Lung microvascular endothelial cell (primary cell): ENCODE measurements at regions not wholly inside any gene's neighbourhood (a gene's known extent, or its start where the extent isn't known, plus 50 kb on each side); places are given as distances from the start of the nearest gene placed in this dataset.

ENCODE experiments used
- DNase-seq, 2 donors: peaks; one replicate each; pipeline versions ENCODE4 v3.0.0 to v3.0.0-alpha.2; 2010; ENCODE audit warnings: low read depth in 2 of 2

- DNase-seq: no peak
These were observed 51.6 kb upstream of the NLRP1 start for GRCh38 chr17:5635949-5636348.

DNA sequence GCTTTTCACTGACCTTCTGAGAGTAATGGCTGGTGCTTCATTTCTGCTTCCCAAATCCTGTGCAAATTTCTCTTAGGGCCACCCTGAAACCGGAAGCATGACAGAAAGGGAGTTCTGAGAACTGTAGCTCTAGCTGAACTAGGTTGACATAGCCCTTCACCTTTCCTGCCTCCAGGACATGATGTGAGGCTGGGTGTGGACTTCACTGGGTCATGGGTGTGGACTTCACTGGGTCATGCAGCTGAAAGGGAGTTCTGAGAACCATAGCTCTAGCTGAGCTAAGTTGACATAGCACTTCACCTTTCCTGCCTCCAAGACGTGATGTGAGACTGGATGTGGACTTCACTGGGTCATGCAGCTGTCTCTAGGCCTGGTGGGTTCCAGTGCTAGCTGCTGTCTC lies 54.3 kb upstream of the NLRP1 start:
- DNase-seq: no peak

DNA sequence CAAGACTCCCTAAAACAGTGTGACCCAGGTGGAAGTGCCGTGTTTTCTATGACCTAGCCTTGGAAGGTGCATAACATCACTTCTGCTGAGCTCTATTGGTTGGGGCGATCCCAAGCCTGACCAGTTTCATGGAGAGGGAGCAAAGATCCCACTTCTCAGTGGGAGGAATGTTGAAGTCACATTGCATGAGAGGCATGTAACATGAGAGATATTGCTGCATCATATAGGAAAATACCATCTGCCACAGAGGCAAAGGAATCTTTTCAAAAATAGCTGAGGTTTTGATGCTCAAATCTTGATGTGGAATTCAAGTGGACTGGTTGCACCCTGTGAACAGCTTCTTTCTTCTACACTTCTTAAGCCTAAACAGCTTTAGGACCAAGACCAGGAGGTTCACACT lies 56.4 kb upstream of the NLRP1 start:
- no peak for DNase-seq

DNA sequence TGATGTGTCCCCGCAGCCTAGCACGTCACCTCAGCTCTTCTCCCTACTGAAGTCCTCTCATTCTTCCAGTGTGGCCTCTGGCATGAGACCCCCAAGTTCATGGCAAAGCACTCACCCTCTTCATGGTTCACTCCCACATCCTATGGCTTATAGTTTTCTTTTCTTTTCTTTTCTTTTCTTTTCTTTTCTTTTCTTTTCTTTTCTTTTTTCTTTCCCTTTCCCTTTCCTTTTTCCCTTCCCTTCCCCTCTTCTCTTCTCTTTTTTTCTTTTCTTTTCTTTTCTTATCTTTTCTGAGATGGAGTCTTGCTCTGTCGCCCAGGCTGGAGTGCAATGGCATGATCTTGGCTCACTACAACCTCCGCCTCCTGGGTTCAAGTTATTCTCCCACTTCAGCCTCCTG lies 58.4 kb upstream of the NLRP1 start:
- no peak for DNase-seq

- no peak for DNase-seq
These were observed 59.8 kb upstream of the NLRP1 start for GRCh38 chr17:5644065-5644464.

GRCh38 chr17:5651348-5651747 lies 67.0 kb upstream of the NLRP1 start:
- no peak for DNase-seq

DNA sequence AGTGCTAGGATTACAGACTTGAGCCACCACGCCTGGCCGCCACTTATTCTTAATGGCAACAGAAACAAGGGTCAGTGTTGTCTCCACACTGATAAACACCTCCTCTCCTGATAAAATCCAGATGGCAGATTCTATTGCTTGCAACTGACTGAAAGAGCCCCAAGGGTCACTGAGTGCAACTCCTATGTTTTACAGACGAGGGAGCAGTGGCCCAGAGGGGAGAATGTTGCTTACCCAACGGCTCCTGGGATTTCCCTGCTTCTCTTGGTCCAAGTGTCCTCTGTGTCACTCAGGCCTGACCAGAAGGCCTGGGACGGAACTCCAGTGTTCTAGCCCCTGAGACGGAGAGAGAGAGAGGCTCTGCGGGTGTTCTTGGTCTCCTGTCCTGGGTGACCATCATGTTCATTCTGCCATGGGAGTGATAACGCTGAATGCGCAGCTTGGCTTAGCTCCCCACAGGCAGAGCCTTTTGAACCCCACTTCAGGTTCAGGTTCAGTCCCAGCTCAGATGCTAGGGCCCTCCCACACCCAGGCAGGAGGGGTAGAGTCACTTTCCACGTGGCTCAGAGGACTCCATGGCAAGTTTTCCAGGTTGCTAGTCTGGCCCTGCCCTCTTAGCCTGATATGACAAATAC lies 77.3 kb upstream of the NLRP1 start:
- DNase-seq: no peak

GRCh38 chr17:5662409-5663085 lies 78.2 kb upstream of the NLRP1 start:
- DNase-seq: no peak

DNA sequence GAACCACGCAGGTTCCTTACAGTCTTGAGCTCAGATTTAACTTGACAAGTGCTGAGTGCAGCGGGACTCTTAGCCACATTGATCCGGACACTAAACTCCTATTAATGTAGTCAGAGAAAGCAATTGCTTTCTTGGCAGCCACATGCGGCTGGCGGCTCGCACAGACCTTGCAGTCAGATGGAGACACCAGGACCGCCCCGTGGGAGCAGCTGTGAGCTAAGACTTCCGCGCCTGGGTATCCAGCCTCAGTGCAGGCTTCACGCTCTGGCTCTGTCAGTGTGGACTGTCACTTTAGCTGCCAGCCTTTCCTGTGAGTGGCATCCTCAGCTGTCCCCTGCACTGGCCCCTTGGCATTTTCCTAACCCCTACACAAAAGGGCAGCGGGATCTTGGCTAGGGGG lies 80.9 kb upstream of the NLRP1 start:
- DNase-seq: no peak

DNA sequence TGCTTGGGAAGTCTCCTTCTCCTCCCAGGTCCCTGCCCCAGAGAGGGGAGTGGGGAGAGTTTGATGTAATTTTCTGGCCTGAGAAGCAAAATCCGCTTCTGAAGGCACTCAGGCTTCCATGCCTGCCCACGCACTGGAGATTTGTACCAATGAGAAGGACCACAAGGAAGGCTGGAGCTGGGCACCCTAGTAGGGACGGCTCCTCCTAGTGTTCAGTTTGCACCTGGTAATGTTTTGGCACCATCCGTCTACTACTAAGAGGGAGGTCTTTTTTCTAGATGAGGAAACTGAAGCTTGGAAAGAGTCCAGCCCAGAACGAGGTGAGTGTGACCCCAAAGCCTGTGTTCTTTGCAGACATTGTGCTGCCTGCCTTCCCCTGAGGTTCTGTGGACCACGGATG lies 83.6 kb upstream of the NLRP1 start:
- DNase-seq: peak; percentile 17 to 24

GRCh38 chr17:5668557-5669138 lies 84.3 kb upstream of the NLRP1 start:
- no peak for DNase-seq

- DNase-seq: no peak
These were observed 84.9 kb upstream of the NLRP1 start for GRCh38 chr17:5669191-5669590.

- no peak for DNase-seq
These were observed 87.8 kb upstream of the NLRP1 start for GRCh38 chr17:5672141-5672540.

GRCh38 chr17:5672815-5673430 lies 88.6 kb upstream of the NLRP1 start:
- no peak for DNase-seq

DNA sequence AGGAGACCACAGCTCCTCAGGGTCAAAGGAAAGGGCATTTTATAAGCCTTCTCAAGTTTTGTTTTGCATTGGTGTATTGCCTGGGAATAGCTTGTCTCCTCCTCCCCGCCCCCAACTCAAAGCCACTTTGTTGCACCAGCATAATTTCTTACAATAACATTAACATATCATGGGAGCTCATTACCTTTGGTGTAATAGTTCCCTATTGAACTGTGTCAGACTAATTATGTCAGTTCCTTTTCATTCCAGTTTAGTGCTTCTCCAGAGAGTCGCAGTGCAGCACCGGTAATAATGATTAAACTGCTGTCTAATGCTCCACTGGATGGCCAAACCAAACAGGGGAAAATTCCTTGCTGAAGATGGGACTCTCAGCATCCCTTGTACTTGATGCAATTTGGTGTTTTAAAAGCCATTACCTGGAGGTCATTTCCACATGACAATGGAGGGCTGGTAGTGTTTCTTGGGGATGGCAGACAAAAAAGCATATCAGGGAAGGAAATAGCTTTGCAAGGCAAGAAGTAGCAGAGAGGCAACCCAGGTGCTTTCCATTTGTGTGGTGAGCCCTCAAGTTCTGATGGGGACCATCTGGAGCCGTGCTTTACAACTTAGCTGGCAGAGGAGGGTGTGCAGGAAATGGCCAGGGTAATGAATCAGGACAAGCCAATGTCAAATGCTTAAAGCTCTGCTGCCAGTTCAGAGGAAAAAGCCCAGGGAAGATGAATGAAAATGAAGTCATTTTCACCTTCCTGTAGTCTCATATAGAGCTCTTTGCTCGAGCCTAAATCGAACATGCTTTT lies 91.5 kb upstream of the NLRP1 start:
- no peak for DNase-seq

DNA sequence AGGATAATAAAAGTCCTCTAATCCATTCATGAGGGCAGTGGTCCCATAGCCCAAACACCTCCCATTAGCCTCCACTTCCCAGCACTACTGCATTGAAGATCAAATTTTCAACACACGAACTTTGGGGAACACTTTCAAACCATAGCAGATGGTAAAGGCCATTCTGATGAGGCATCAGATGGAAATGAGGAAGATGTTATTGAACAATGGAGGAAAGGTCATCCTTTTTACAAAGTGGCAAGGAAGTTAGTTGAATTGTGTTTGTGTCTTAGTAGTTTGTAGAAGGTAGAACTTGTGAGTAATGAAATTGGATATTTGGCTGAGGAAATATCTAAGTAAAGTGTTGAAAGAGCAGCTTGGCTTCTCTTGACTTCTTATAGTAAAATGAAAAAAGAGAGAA lies 93.3 kb upstream of the NLRP1 start:
- DNase-seq: no peak

- DNase-seq: no peak
These were observed 93.9 kb upstream of the NLRP1 start for GRCh38 chr17:5678171-5678570.

GRCh38 chr17:5680766-5681165 lies 96.5 kb upstream of the NLRP1 start:
- no peak for DNase-seq

DNA sequence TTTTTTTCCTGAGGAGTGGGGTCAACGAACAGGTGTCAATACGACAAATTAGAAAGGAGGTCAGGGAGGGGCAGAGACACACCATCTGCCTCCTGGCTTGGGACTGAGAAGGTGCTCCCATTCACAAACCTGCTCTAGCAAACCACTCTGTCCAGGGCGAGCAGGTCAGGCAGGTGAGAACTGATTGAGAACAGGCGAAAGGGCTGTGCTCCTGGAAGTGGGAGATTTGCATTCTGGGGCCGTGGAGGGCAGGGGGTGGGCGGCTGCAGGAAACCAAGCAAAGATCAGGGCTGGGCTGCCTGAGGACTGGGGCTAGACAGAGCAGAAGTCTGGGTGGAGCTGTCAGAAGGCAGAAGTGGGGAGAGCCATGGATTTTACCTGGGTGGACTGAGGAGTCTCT lies 98.9 kb upstream of the NLRP1 start:
- no peak for DNase-seq

GRCh38 chr17:5686074-5686635 lies 101.8 kb upstream of the NLRP1 start:
- no peak for DNase-seq

DNA sequence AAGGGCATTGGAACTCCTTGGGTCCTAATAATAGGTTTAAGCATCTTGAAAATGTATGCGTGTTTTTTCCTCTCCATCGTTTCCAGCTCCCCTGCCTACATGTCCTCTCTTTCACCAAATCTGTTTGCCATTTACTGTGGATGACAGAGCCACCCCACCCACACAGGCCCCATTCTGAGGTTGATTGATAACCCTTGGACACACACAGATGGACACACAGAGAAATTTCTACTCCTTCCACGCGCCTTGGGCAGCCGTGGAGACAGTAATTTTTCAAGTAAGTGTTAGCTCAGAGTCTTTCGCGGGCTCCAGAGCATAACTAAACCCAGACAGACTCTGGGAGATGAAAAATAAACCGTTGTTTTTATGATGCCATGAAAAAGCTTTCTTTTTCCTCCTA lies 103.3 kb upstream of the NLRP1 start:
- DNase-seq: no peak

GRCh38 chr17:5693821-5694220 lies 109.5 kb upstream of the NLRP1 start:
- DNase-seq: no peak
